ENCODE measurements at regions not wholly inside any gene's neighbourhood (a gene's known extent, or its start where the extent isn't known, plus 50 kb on each side); places are given as distances from the start of the nearest gene placed in this dataset.

GRCh38 chr2:33727361-33728032 is 128.4 kb upstream of the FAM98A start:
- no peak for TF ChIP-seq CTCF (IDR thresholded peaks at IDR 0.05)
- ATAC-seq (ENCODE audit: low FRiP score) = no peak
- no peak for DNase-seq (ENCODE audit: low spot score)

GRCh38 chr2:33726415-33726814 is 127.3 kb upstream of the FAM98A start:
- no peak for ATAC-seq (ENCODE audit: low FRiP score)
- no peak for DNase-seq (ENCODE audit: low spot score)
- TF ChIP-seq CTCF (IDR thresholded peaks at IDR 0.05) = no peak

GRCh38 chr2:33723329-33723728 is 124.2 kb upstream of the FAM98A start:
- DNase-seq (ENCODE audit: low spot score) (no peak), ATAC-seq (ENCODE audit: low FRiP score) (no peak)
- no peak for TF ChIP-seq CTCF (IDR thresholded peaks at IDR 0.05)

- no peak for TF ChIP-seq CTCF (IDR thresholded peaks at IDR 0.05)
- ATAC-seq (ENCODE audit: low FRiP score) (no peak), DNase-seq (ENCODE audit: low spot score) (no peak)
Measured at GRCh38 chr2:33719067-33719466, 120.0 kb upstream of the FAM98A start.

GRCh38 chr2:33712674-33713073 is 113.6 kb upstream of the FAM98A start:
- TF ChIP-seq CTCF (IDR thresholded peaks at IDR 0.05) = no peak
- ATAC-seq (ENCODE audit: low FRiP score) = no peak
- DNase-seq (ENCODE audit: low spot score) = no peak

- TF ChIP-seq CTCF (IDR thresholded peaks at IDR 0.05) = no peak
- ATAC-seq (ENCODE audit: low FRiP score) (no peak), DNase-seq (ENCODE audit: low spot score) (no peak)
Measured at GRCh38 chr2:33709951-33710350, 110.9 kb upstream of the FAM98A start.

GRCh38 chr2:33707312-33707711 is 108.2 kb upstream of the FAM98A start:
- TF ChIP-seq CTCF (IDR thresholded peaks at IDR 0.05) = no peak
- no peak for ATAC-seq (ENCODE audit: low FRiP score)
- DNase-seq (ENCODE audit: low spot score) = no peak

All from omental fat pad (tissue), 3 donors.